ENCODE measurements at regions not wholly inside any gene's neighbourhood (a gene's known extent, or its start where the extent isn't known, plus 50 kb on each side); places are given as distances from the start of the nearest gene placed in this dataset.

- TF ChIP-seq CTCF (IDR thresholded peaks at IDR 0.05) (no peak), POLR2A (IDR thresholded peaks at IDR 0.05) (no peak), POLR2AphosphoS5 (IDR thresholded peaks at IDR 0.05) (no peak)
Measured at GRCh38 chr3:177263615-177264368, 66.5 kb upstream of the TBL1XR1 start.
